ENCODE measurements at regions not wholly inside any gene's neighbourhood (a gene's known extent, or its start where the extent isn't known, plus 50 kb on each side); places are given as distances from the start of the nearest gene placed in this dataset.

DNA sequence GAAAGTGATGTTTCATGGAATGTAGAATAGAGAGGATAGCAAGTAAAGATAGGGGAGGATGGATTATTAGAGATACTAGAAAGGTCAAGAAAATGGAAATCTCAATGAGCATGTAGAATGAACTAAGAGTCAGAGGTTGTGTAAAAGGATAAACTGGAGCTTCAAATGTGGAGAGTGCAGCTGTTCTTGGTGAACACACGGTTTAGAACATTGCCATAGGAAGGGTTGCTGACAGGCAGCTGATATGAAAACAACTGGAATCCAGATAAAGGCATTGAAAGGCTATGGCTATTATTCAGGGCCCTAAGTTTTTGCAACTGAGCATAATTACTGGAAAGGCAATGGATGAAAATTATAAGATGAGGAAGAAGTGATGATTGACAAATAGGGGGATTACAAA, 239.6 kb upstream of the VEGFC start:
- no peak for ATAC-seq
- TF ChIP-seq, protein P1, sequence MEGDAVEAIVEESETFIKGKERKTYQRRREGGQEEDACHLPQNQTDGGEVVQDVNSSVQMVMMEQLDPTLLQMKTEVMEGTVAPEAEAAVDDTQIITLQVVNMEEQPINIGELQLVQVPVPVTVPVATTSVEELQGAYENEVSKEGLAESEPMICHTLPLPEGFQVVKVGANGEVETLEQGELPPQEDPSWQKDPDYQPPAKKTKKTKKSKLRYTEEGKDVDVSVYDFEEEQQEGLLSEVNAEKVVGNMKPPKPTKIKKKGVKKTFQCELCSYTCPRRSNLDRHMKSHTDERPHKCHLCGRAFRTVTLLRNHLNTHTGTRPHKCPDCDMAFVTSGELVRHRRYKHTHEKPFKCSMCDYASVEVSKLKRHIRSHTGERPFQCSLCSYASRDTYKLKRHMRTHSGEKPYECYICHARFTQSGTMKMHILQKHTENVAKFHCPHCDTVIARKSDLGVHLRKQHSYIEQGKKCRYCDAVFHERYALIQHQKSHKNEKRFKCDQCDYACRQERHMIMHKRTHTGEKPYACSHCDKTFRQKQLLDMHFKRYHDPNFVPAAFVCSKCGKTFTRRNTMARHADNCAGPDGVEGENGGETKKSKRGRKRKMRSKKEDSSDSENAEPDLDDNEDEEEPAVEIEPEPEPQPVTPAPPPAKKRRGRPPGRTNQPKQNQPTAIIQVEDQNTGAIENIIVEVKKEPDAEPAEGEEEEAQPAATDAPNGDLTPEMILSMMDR (IDR thresholded peaks at IDR 0.05), result no peak
- H3K4me3 ChIP-seq, result no peak overlapping the region
- H3K36me3 ChIP-seq, result no peaks in the 10 kb centered on the region
- intact Hi-C loops (cut with DNase I), result no loop called here
- H3K9me3 ChIP-seq, result no peaks in the 10 kb centered on the region
- DNase-seq, result no peak
- H3K4me1 ChIP-seq, result no peaks in the 10 kb centered on the region
- H3K27ac ChIP-seq, result no peak overlapping the region
- no peaks in the 10 kb centered on the region for H3K27me3 ChIP-seq

DNA sequence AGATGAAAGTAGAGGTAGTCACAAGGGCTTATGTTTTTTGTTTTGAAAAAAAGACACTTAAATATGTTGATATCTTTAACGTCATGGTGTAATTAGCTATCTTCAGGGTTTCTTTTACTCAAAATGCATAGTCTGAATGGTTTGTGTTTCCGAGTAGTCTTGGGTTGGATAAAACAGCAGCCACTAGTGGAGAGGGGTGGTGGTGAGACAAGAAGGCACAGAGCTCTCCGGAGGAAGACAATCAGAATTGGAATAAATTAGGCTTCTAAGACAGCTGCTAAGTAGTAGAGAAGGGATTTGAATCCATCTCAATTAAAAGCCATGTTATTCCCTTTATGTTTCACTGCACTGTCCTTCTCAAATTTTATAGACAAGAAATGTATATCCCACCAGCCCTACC, 240.4 kb upstream of the VEGFC start:
- intact Hi-C loops (cut with DNase I), result no loop called here
- Histone ChIP-seq H3K4me1 (no peaks in the 10 kb centered on the region), H3K9me3 (no peaks in the 10 kb centered on the region), H3K27me3 (no peaks in the 10 kb centered on the region), H3K4me3 (no peak overlapping the region), H3K36me3 (no peaks in the 10 kb centered on the region), H3K27ac (no peak overlapping the region)
- ATAC-seq (no peak), DNase-seq (no peak)
- TF ChIP-seq, protein P1 (IDR thresholded peaks at IDR 0.05), result no peak

- Histone ChIP-seq H3K4me1 (no peaks in the 10 kb centered on the region), H3K27me3 (no peaks in the 10 kb centered on the region), H3K27ac (no peak overlapping the region), H3K36me3 (no peaks in the 10 kb centered on the region), H3K9me3 (no peaks in the 10 kb centered on the region), H3K4me3 (no peak overlapping the region)
- no peak for DNase-seq
- no peak for ATAC-seq
- TF ChIP-seq, protein P1 (IDR thresholded peaks at IDR 0.05), result no peak
- intact Hi-C loops (cut with DNase I), result no loop called here
These were observed 240.9 kb upstream of the VEGFC start for GRCh38 chr4:177033632-177034031.

DNA sequence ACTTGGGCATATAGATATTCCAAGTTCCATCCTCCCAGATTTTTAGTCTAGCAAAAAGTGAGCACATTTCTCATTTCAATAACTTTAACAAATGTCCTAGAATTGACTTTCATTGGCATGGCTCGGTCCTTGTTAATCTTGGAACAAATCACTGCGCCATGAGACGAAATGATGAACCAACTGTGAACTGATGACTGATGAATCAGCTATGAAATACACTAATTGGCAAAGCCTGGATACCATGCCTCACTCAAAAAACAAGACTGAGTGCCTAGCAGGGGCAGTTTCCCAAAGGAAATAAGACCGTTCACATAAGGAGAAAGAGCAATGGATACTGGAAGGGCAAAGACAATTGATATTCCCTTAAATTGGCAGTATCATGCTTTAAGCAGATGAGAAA, 248.6 kb upstream of the VEGFC start:
- intact Hi-C loops (cut with DNase I), result loop anchor here (10.0 kb wide), 1 partner anchor 657 kb away; no protein-coding TSS in a partner anchor
- Histone ChIP-seq H3K9me3 (no peaks in the 10 kb centered on the region), H3K4me1 (no peaks in the 10 kb centered on the region), H3K27ac (no peak overlapping the region), H3K4me3 (no peak overlapping the region), H3K36me3 (no peaks in the 10 kb centered on the region), H3K27me3 (no peaks in the 10 kb centered on the region)
- ATAC-seq (no peak), DNase-seq (no peak)
- TF ChIP-seq, protein P1 (IDR thresholded peaks at IDR 0.05), result no peak

DNA sequence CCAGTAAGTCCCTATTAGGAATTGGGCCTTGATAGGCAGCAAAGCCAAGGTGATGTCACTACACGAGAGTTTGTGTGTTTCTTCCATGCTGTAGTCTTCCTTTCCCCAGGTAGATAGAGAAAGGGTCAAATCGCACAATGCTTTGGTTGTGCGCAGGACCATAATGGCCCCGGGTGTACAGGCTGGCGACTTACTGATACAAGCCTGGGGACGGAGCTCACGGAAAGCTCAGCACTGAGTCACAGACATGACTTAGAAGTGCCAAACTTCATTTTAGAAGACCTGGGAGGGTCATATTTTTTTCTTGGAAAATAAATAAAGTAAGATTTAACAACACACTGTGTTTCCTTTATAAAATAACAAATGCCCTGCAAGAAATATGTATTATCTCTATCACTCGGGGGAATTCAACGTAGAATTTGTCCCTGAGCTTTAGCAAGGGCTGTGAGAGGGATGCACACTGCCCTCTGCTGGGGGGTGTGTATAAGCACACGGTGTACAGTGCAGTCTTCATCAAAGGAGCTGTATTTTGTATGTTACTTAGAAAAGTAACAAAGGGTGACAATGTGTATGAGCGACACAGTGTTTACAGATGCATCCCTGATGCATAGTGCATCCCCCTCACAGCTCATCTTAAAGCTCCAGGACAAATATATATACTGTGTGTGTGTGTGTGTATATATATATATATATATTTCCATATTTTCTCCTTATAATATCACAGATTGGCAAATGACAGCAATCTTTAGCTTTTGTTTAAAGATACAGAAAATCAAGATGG, 254.5 kb upstream of the VEGFC start:
- intact Hi-C loops (cut with DNase I), result loop anchor here (5.0 to 10.0 kb wide), 2 partner anchors 240 to 662 kb away; no protein-coding TSS in a partner anchor
- Histone ChIP-seq H3K4me1 (peaks cover 8% of the 10 kb centered on the region), H3K27ac (no peak overlapping the region), H3K36me3 (no peaks in the 10 kb centered on the region), H3K4me3 (no peak overlapping the region), H3K9me3 (no peaks in the 10 kb centered on the region), H3K27me3 (no peaks in the 10 kb centered on the region)
- TF ChIP-seq, protein P1 (IDR thresholded peaks at IDR 0.05), result peak; percentile 86
- ATAC-seq (peak; percentile 92), DNase-seq (peak; percentile 67)

Measured in upper lobe of right lung (tissue), 1 donor.